Lower leg skin (tissue), 3 donors: ENCODE measurements at regions not wholly inside any gene's neighbourhood (a gene's known extent, or its start where the extent isn't known, plus 50 kb on each side); places are given as distances from the start of the nearest gene placed in this dataset.
"Not testable (repeated sequence)": the region's sequence is repeated elsewhere in the genome, so short reads cannot be mapped to it uniquely, and the experiment has no call there.

Source experiments
- CTCF ChIP-seq, 3 donors: fragments of 450-650 bp; IDR thresholded peaks; one replicate each; pipeline ENCODE4 v1.5.1; 2016; ENCODE audit warnings: antibody characterized with exemption in 3 of 3, mild to moderate bottlenecking in 3 of 3, moderate library complexity in 2 of 3
- POLR2A ChIP-seq, 2 donors: fragments of 450-650 bp; IDR thresholded peaks; one replicate each; pipeline ENCODE4 v1.6.1; 2016 to 2017; ENCODE audit warnings: antibody characterized with exemption in 2 of 2, mild to moderate bottlenecking in 1 of 2, moderate library complexity in 1 of 2

DNA sequence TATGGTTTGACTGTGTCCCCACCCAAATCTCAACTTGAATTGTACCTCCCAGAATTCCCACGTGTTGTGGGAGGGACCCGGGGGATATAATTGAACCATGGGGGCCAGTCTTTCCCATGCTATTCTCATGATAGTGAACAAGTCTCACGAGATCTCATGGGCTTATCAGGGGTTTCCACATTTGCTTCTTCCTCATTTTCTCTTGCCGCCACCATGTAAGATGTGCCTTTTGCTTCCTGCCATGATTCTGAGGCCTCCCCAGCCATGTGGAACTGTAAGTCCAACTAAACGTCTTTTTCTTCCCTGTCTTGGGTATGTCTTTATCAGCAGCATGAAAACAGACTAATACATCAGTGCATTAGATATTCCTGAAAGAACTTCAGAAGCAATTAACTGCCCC, 177.7 kb upstream of the PRSS58 start:
- TF ChIP-seq CTCF, POLR2A (IDR thresholded peaks at IDR 0.05): not testable (repeated sequence)
